Keratinocyte (primary cell): ENCODE measurements at regions not wholly inside any gene's neighbourhood (a gene's known extent, or its start where the extent isn't known, plus 50 kb on each side); places are given as distances from the start of the nearest gene placed in this dataset.

ENCODE experiments used
- EZH2 ChIP-seq: IDR thresholded peaks from one replicate; pipeline ENCODE4 v1.6.1; 2012; ENCODE audit warnings: inconsistent platforms, mild to moderate bottlenecking, low read length, moderate library complexity
- TF ChIP-seq, protein P1 (sequence below), 3 experiments: IDR thresholded peaks in 1 of 3; conservative IDR thresholded peaks in 1 of 3; optimal IDR thresholded peaks in 1 of 3; 2 replicates in 2 of 3; 3 replicates in 1 of 3; pipeline versions ENCODE3 to v1.5.1; 2011; ENCODE audit warnings: low read length in 3 of 3, mild to moderate bottlenecking in 3 of 3, moderate library complexity in 2 of 3, control low read depth in 1 of 3, inconsistent platforms in 1 of 3; ENCODE audit not compliant: insufficient read depth in 2 of 3; ENCODE audit errors: extremely low read depth in 1 of 3

DNA sequence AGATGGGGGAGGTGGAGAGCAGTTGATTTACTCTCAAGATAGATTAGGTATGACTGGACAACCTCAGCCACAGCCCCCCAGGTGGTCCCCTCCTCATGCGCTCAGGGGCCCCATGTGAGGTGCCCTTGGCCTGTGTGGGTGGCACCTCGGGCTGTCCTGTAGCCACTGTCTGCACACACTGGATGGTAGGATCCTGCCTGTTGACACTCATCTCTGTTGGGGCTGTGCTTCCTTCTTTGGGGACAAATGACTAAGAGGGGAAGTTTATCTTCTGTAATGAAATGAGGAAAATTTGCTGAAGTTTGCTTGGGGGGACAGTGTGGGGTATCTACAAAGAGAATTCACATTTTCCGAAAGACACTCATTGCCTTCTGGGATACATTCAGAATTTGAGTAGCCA lies 53.6 kb upstream of the ANTXRL start:
- TF ChIP-seq, protein P1, sequence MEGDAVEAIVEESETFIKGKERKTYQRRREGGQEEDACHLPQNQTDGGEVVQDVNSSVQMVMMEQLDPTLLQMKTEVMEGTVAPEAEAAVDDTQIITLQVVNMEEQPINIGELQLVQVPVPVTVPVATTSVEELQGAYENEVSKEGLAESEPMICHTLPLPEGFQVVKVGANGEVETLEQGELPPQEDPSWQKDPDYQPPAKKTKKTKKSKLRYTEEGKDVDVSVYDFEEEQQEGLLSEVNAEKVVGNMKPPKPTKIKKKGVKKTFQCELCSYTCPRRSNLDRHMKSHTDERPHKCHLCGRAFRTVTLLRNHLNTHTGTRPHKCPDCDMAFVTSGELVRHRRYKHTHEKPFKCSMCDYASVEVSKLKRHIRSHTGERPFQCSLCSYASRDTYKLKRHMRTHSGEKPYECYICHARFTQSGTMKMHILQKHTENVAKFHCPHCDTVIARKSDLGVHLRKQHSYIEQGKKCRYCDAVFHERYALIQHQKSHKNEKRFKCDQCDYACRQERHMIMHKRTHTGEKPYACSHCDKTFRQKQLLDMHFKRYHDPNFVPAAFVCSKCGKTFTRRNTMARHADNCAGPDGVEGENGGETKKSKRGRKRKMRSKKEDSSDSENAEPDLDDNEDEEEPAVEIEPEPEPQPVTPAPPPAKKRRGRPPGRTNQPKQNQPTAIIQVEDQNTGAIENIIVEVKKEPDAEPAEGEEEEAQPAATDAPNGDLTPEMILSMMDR (optimal IDR thresholded peaks at IDR 0.05 in 1 of 3, IDR thresholded peaks at IDR 0.05 in 1 of 3, conservative IDR thresholded peaks at IDR 0.05 in 1 of 3; ENCODE audit: extremely low read depth in 1 of 3, insufficient read depth in 2 of 3, low read length in 3 of 3), result no peak
- TF ChIP-seq EZH2, result no peak
